ENCODE measurements at regions not wholly inside any gene's neighbourhood (a gene's known extent, or its start where the extent isn't known, plus 50 kb on each side); places are given as distances from the start of the nearest gene placed in this dataset.

DNA sequence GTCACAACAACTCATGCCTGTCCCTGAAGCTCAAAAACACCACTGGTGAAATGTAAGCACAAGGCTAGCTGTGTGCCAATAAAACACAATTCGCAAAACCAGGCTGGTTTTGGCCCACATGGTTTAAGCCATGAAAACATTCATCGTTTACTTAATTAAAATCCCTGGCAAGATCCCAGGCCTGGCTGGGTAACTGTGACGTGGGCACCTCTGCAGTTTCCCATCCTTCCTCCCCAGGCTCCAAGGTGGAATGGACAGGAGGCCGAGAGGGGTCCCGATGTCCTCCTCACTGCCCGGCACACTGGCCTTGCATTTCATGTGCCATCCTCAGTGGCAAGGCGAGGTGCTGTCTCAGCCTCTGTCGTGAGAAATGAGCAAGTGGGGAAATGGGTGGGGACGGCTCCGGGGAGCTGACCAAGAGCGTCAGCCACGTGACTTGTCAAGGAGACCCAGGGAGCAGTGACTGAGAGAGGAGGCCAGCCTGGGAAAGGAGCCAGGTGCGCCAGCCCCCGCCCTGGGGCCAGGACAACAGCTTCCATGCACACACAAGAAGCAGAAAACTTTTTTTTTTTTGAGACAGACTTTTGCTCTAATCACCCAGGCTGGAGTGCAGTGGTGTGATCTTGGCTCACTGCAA lies 153.1 kb upstream of the RAB4A start:
- Histone ChIP-seq H3K27me3 (no peaks in the 10 kb centered on the region), H3K4me1 (replicated peaks in 1 of 2) (peaks cover 0 to 24% of the 10 kb centered on the region in 2 donors), H3K9me3 (replicated peaks in 1 of 3) (no peaks in the 10 kb centered on the region), H3K4me3 (no peak overlapping the region), H3K36me3 (replicated peaks in 1 of 2) (no peaks in the 10 kb centered on the region), H3K27ac (peak overlapping the region in 2 of 5 donors; percentile 10 to 46)
- intact Hi-C loops (cut with DNase I): no loop called here
- 24 to 47% (median 40%) methylated on average over 11 to 14 of the region's 14 CpGs for WGBS, 4 donors
- peak; percentile 79 to 91 (median 85) for DNase-seq
- no peak for TF ChIP-seq POLR2A (IDR thresholded peaks at IDR 0.05)
- TF ChIP-seq, protein P1, sequence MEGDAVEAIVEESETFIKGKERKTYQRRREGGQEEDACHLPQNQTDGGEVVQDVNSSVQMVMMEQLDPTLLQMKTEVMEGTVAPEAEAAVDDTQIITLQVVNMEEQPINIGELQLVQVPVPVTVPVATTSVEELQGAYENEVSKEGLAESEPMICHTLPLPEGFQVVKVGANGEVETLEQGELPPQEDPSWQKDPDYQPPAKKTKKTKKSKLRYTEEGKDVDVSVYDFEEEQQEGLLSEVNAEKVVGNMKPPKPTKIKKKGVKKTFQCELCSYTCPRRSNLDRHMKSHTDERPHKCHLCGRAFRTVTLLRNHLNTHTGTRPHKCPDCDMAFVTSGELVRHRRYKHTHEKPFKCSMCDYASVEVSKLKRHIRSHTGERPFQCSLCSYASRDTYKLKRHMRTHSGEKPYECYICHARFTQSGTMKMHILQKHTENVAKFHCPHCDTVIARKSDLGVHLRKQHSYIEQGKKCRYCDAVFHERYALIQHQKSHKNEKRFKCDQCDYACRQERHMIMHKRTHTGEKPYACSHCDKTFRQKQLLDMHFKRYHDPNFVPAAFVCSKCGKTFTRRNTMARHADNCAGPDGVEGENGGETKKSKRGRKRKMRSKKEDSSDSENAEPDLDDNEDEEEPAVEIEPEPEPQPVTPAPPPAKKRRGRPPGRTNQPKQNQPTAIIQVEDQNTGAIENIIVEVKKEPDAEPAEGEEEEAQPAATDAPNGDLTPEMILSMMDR (IDR thresholded peaks at IDR 0.05): no peak

DNA sequence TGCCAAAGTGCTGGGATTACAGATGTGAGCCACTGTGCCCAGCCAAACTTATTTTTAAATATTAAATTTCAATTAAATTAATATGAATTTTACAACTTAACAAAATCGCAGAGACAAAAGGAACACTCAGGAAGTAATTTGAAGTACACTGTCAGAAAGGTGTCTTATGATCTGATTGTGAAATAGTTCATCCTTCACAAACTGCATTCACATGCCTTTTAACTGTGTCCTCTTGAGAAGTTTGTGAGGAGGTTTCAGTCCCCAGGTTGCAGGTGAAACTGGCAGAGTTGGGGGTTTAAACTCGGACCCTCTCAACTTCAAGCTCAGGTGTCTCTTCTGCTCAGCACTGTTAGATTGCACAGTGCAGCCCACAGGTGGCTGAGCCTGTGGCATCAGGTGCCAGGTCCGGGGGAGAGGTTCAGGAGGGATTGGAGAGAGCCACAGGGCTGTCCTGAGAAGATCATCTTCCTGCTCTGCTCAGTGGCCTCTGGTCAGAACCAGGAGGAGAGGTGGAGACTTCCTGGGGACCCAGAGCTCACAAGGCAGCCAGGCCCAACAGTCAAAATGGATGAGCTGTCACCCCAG lies 152.3 kb upstream of the RAB4A start:
- TF ChIP-seq, protein P1 (IDR thresholded peaks at IDR 0.05): no peak
- no peak for TF ChIP-seq POLR2A (IDR thresholded peaks at IDR 0.05)
- intact Hi-C loops (cut with DNase I): no loop called here
- no peak overlapping the region for H3K4me3 ChIP-seq
- no peaks in the 10 kb centered on the region for H3K36me3 ChIP-seq (replicated peaks in 1 of 2)
- no peaks in the 10 kb centered on the region for H3K9me3 ChIP-seq (replicated peaks in 1 of 3)
- no peak overlapping the region for H3K27ac ChIP-seq
- peaks cover 0 to 24% of the 10 kb centered on the region in 2 donors for H3K4me1 ChIP-seq (replicated peaks in 1 of 2)
- DNase-seq: no peak
- 83 to 93% (median 86%) methylated on average over 3 of the region's 3 CpGs for WGBS, 4 donors
- no peaks in the 10 kb centered on the region for H3K27me3 ChIP-seq

DNA sequence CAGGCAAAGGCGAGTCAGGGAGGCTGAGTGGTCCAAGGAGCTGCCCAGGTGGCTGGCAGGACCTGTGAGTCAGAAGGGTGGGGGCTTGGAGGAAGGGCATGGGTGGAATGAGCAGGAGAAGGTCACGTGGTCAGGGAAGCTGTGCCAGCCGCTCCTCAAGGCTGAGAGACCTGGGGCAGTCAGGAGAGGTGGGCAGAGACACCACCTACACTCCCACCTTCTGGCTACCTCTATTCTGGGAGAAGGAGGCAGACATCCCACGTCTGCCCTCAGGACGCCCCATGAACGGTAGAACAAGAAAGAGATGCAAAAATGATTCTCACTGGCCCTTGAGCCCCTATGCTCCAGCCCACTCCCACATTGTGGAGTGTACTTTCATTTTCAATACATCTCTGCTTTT lies 151.8 kb upstream of the RAB4A start:
- Histone ChIP-seq H3K4me3 (no peak overlapping the region), H3K36me3 (replicated peaks in 1 of 2) (no peaks in the 10 kb centered on the region), H3K27ac (no peak overlapping the region), H3K9me3 (replicated peaks in 1 of 3) (no peaks in the 10 kb centered on the region), H3K27me3 (no peaks in the 10 kb centered on the region), H3K4me1 (replicated peaks in 1 of 2) (peaks cover 0 to 22% of the 10 kb centered on the region in 2 donors)
- no peak for DNase-seq
- 74 to 94% (median 89%) methylated on average over 5 to 6 of the region's 6 CpGs for WGBS, 4 donors
- no peak for TF ChIP-seq POLR2A (IDR thresholded peaks at IDR 0.05)
- TF ChIP-seq, protein P1 (IDR thresholded peaks at IDR 0.05): no peak
- intact Hi-C loops (cut with DNase I): no loop called here

- intact Hi-C loops (cut with DNase I): no loop called here
- H3K4me1 ChIP-seq (replicated peaks in 1 of 2): peaks cover 0 to 15% of the 10 kb centered on the region in 2 donors
Measured at GRCh38 chr1:229119876-229120275, 151.0 kb upstream of the RAB4A start.

More at GRCh38 chr1:229119876-229120275, 151.0 kb upstream of the RAB4A start:
- no peaks in the 10 kb centered on the region for H3K27me3 ChIP-seq
- TF ChIP-seq POLR2A (IDR thresholded peaks at IDR 0.05): no peak
- TF ChIP-seq, protein P1 (IDR thresholded peaks at IDR 0.05): no peak
- no peaks in the 10 kb centered on the region for H3K36me3 ChIP-seq (replicated peaks in 1 of 2)
- H3K4me3 ChIP-seq: no peak overlapping the region
- 84 to 95% (median 92%) methylated on average over 8 of the region's 8 CpGs for WGBS, 4 donors
- no peak overlapping the region for H3K27ac ChIP-seq
- no peak for DNase-seq
- H3K9me3 ChIP-seq (replicated peaks in 1 of 3): no peaks in the 10 kb centered on the region
